Large intestine (tissue), 3 donors: ENCODE measurements at regions not wholly inside any gene's neighbourhood (a gene's known extent, or its start where the extent isn't known, plus 50 kb on each side); places are given as distances from the start of the nearest gene placed in this dataset.
"Not testable (repeated sequence)": the region's sequence is repeated elsewhere in the genome, so short reads cannot be mapped to it uniquely, and the experiment has no call there.

ENCODE experiments used
- DNase-seq, 2 donors: peaks; one replicate each; pipeline versions ENCODE4 v3.0.0 to v3.0.0-alpha.2; 2013
- H3K27ac ChIP-seq: one replicate; pipeline ENCODE4 v1.5.1; 2013; ENCODE audit warnings: low read length
- H3K27me3 ChIP-seq: 2 replicates; pipeline ENCODE4 v1.6.1; 2013; ENCODE audit warnings: low read length; ENCODE audit not compliant: control insufficient read depth, insufficient read depth
- H3K36me3 ChIP-seq: 2 replicates; pipeline ENCODE4 v1.6.1; 2013; ENCODE audit warnings: low read length; ENCODE audit not compliant: control insufficient read depth, insufficient read depth
- H3K4me1 ChIP-seq: one replicate; pipeline ENCODE4 v1.6.1; 2013; ENCODE audit warnings: low read length; ENCODE audit not compliant: control insufficient read depth, insufficient read depth
- H3K4me3 ChIP-seq: one replicate; pipeline ENCODE4 v1.5.1; 2013; ENCODE audit warnings: low read length
- H3K9me3 ChIP-seq: one replicate; pipeline ENCODE4 v1.6.1; 2013; ENCODE audit warnings: mild to moderate bottlenecking, low read depth, low read length, moderate library complexity; ENCODE audit not compliant: control insufficient read depth
- WGBS: methylation state at CpG from one replicate; pipeline ENCODE4 v1.1.5; 2013; ENCODE audit warnings: low lambda C conversion rate; ENCODE audit not compliant: insufficient coverage; 5-methylcytosine and 5-hydroxymethylcytosine counted together

DNA sequence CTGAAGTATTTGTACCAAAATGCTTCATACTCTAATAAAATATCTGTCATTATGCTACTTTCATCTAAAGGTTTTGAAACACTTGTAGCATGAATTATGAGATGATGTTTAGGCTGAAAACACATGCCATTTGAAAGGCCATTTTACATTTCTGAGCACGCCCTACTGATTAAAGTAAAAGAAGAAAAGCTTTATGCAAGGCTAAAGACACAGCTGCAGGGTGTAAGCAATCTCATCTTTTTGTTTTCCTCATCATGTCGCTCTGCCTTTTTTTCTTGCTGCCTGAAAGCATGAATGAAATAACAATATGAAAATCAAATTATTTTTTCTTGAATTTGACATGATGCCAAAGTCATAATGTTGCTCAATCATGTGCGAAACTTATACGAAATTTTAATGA is 148.6 kb upstream of the ARG1 start:
- Histone ChIP-seq H3K27ac (no peak overlapping the region), H3K4me1 (peaks cover 6% of the 10 kb centered on the region), H3K36me3 (no peaks in the 10 kb centered on the region), H3K4me3 (no peak overlapping the region), H3K27me3 (no peaks in the 10 kb centered on the region), H3K9me3 (no peaks in the 10 kb centered on the region)
- no peak for DNase-seq
- 89% methylated on average over 4 of the region's 4 CpGs for WGBS

DNA sequence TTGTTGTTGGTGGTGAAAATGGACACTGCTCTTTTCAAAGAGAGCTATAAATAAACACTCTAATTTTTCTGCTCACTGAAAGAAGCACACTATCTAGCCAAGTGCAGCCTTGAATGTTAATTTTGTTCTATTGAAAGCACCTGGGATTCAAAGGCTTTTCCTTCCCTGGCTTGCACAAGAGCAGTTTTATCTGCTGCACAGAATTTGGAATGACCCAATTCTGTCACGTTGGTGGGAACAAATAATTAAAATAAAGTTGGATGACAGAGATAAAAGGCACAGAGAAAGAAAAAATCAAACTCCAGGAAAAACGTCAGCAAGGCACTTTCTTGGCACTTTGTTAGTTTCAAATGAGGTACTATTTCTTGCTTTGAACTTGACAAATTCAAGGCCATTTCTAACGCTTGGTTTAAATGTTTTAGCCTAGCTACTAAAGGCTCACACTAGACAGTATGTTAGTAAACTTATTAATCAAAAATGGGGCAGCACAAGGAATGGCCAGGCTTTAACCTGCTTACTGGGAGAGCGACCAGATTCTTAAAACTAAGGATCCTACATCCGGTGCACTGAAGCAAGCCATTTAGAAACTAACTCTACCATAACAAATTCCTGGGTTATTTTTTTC is 145.5 kb upstream of the ARG1 start:
- WGBS, result 81% methylated on average over 3 of the region's 5 CpGs
- Histone ChIP-seq H3K4me3 (no peak overlapping the region), H3K27ac (no peak overlapping the region)

GRCh38 chr6:131430531-131430930 is 142.5 kb upstream of the ARG1 start:
- H3K27me3 ChIP-seq, result no peaks in the 10 kb centered on the region
- no peak overlapping the region for H3K4me3 ChIP-seq
- DNase-seq, result no peak
- H3K4me1 ChIP-seq, result peaks cover 3% of the 10 kb centered on the region
- no CpG with 5 or more reads among the region's 4 CpGs for WGBS
- no peaks in the 10 kb centered on the region for H3K36me3 ChIP-seq
- no peaks in the 10 kb centered on the region for H3K9me3 ChIP-seq
- H3K27ac ChIP-seq, result no peak overlapping the region

More for the DNA sequence above, 145.5 kb upstream of the ARG1 start:
- no peaks in the 10 kb centered on the region for H3K27me3 ChIP-seq
- H3K36me3 ChIP-seq, result no peaks in the 10 kb centered on the region
- H3K4me1 ChIP-seq, result peaks cover 3% of the 10 kb centered on the region
- DNase-seq, result no peak
- no peaks in the 10 kb centered on the region for H3K9me3 ChIP-seq

- no peak for DNase-seq
- Histone ChIP-seq H3K27ac (no peak overlapping the region), H3K36me3 (no peaks in the 10 kb centered on the region), H3K9me3 (no peaks in the 10 kb centered on the region), H3K4me1 (peaks cover 2% of the 10 kb centered on the region), H3K27me3 (no peaks in the 10 kb centered on the region), H3K4me3 (no peak overlapping the region)
- no CpG with 5 or more reads among the region's 2 CpGs for WGBS
These were observed 141.3 kb upstream of the ARG1 start for GRCh38 chr6:131431718-131432117.

GRCh38 chr6:131433927-131434326 is 139.1 kb upstream of the ARG1 start:
- Histone ChIP-seq H3K4me3 (no peak overlapping the region), H3K27ac (no peak overlapping the region), H3K4me1 (no peaks in the 10 kb centered on the region), H3K9me3 (peaks cover 7% of the 10 kb centered on the region), H3K36me3 (no peaks in the 10 kb centered on the region), H3K27me3 (no peaks in the 10 kb centered on the region)
- WGBS, result no CpG with 5 or more reads among the region's 1 CpG
- DNase-seq, result no peak

DNA sequence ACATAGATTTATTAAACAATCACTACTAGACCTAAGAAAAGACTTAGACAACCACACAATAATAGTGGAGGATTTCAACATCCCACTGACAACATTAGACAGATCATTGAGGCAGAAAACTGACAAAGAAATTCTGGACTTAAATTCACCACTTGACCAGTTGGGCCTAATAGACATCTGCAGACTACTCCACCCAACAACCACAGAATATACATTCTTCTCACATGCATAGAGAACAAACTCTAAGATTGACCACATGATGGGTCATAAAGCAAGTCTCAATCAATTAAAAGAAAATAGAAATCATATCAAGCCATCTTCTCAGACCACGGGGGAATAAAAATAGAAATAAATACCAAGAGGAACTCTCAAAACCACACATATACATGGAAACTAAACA is 136.7 kb upstream of the ARG1 start:
- no peaks in the 10 kb centered on the region for H3K36me3 ChIP-seq
- no CpG with 5 or more reads among the region's 1 CpG for WGBS

DNA sequence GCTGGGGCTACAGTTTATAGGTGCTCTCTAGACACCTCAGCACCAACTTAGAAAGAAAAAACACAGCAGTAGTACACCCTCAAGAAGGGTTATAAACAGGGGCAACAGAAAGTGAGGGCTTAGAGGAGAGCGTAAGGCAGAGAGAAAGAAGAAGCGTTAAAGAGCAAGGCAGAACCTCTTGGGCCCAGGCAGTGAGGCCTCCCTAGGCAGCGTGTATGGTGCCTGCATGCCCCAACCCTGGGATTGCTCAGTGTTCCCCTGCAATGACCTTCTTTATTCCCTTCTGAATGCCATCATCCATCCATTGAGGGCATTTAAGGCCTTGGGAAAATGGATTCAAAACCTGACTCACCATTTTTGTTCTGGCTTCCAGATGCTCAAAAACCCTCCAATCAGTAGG is 130.0 kb upstream of the ARG1 start:
- Histone ChIP-seq H3K27ac (no peak overlapping the region), H3K27me3 (no peaks in the 10 kb centered on the region), H3K4me3 (no peak overlapping the region)

More for the DNA sequence above, 136.7 kb upstream of the ARG1 start:
- no peaks in the 10 kb centered on the region for H3K4me1 ChIP-seq
- no peak overlapping the region for H3K27ac ChIP-seq
- DNase-seq, result no peak
- H3K9me3 ChIP-seq, result peaks cover 7% of the 10 kb centered on the region
- no peak overlapping the region for H3K4me3 ChIP-seq
- H3K27me3 ChIP-seq, result no peaks in the 10 kb centered on the region

DNA sequence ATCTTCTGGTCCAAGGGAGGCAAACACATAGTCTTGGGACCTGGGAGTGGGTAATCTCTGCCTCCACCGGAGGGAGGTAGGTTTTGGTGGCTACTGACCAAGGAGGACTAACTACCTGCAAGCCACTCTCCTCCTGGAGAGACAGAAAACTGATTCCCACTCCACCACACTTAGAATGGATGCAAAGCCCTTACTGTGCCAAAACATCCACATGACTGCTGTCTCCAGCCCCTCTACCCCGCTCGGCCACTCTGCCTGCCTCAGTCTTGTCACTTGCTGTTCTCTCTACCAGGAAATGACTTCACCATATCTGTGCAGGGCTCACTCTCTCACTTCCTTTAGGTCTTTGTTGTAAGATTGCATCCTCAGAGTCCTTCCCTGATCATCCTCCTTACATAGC is 129.5 kb upstream of the ARG1 start:
- Histone ChIP-seq H3K36me3 (no peaks in the 10 kb centered on the region), H3K4me1 (no peaks in the 10 kb centered on the region), H3K27me3 (no peaks in the 10 kb centered on the region), H3K27ac (no peak overlapping the region), H3K9me3 (no peaks in the 10 kb centered on the region), H3K4me3 (no peak overlapping the region)
- WGBS, result no CpG with 5 or more reads among the region's 3 CpGs
- DNase-seq, result no peak

More for the DNA sequence above, 130.0 kb upstream of the ARG1 start:
- H3K4me1 ChIP-seq, result no peaks in the 10 kb centered on the region
- no CpG with 5 or more reads among the region's 3 CpGs for WGBS
- no peak for DNase-seq
- no peaks in the 10 kb centered on the region for H3K9me3 ChIP-seq
- H3K36me3 ChIP-seq, result no peaks in the 10 kb centered on the region

- not testable (repeated sequence) for H3K36me3 ChIP-seq, H3K4me1 ChIP-seq, H3K4me3 ChIP-seq, H3K27ac ChIP-seq, DNase-seq, H3K9me3 ChIP-seq, H3K27me3 ChIP-seq
These were observed 127.7 kb upstream of the ARG1 start for GRCh38 chr6:131445356-131445755.

GRCh38 chr6:131450861-131451260 is 122.2 kb upstream of the ARG1 start:
- no peaks in the 10 kb centered on the region for H3K27me3 ChIP-seq
- WGBS, result 83% methylated on average over 1 of the region's 4 CpGs
- H3K27ac ChIP-seq, result no peak overlapping the region
- H3K9me3 ChIP-seq, result no peaks in the 10 kb centered on the region
- DNase-seq, result no peak
- H3K4me1 ChIP-seq, result no peaks in the 10 kb centered on the region
- no peak overlapping the region for H3K4me3 ChIP-seq
- H3K36me3 ChIP-seq, result no peaks in the 10 kb centered on the region

DNA sequence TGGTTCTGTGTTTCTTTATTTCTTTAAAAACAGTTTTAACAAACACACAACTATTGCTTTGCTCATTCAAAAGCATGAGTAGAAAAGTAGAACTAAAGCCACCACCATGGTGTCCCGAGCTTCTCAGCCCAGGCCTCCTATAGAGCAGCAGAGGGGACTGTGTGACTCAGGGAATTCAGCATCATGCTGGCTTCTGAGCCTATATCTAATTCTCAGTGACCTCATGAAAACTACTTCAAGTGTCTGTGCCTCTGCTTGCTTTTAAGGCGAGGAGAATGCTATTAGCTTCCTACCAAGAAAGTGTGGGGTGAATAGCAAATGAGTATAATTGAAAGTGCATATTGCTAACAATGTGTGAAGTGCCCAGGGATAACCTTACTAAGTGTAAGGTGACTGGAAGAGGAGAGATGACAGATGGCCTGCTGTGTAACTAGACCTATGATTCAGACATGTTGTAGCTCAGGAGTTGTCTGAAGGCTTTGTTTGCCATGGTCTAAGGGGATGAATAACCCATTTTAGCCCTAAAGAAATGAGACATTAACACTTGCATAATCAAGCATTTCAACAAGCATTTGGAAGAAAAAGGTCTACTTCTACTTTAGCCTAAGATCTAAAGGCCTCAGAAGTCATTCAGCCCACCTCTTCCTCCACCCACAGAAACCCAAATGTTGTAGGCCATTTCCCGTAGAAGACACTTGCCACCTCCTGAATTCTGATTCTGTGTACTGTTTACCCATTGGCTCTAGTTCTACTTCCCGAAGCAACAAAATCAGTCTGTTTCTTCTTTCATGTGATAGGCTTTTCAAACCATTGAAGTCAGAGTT is 121.5 kb upstream of the ARG1 start:
- H3K27me3 ChIP-seq, result no peaks in the 10 kb centered on the region
- H3K9me3 ChIP-seq, result no peaks in the 10 kb centered on the region
- no peaks in the 10 kb centered on the region for H3K4me1 ChIP-seq
- no peak overlapping the region for H3K27ac ChIP-seq
- no peak for DNase-seq
- H3K4me3 ChIP-seq, result no peak overlapping the region
- 80% methylated on average over 1 of the region's 4 CpGs for WGBS
- no peaks in the 10 kb centered on the region for H3K36me3 ChIP-seq
